Ascending aorta (tissue), 2 donors: ENCODE measurements at regions not wholly inside any gene's neighbourhood (a gene's known extent, or its start where the extent isn't known, plus 50 kb on each side); places are given as distances from the start of the nearest gene placed in this dataset.
"Not testable (repeated sequence)": the region's sequence is repeated elsewhere in the genome, so short reads cannot be mapped to it uniquely, and the experiment has no call there.

Experiments
- DNase-seq, 2 donors: peaks; one replicate each; pipeline ENCODE4 v3.0.0-alpha.2; 2019; ENCODE audit warnings: low spot score in 2 of 2
- H3K27ac ChIP-seq, 2 donors: fragments of 200-600 bp; sonication (generic); one replicate each; pipeline ENCODE4 v1.5.1; 2016 to 2017; ENCODE audit warnings: mild to moderate bottlenecking in 1 of 2
- H3K27me3 ChIP-seq: fragments of 200-600 bp; sonication (generic); one replicate; pipeline ENCODE4 v1.5.1; 2017
- H3K36me3 ChIP-seq, 2 donors: fragments of 200-600 bp; sonication (generic); one replicate each; pipeline ENCODE4 v1.5.1; 2016
- H3K4me1 ChIP-seq, 2 donors: fragments of 200-600 bp; sonication (generic); one replicate each; pipeline ENCODE4 v1.5.1; 2016 to 2017; ENCODE audit warnings: mild to moderate bottlenecking in 1 of 2
- H3K4me3 ChIP-seq, 2 donors: fragments of 200-600 bp; sonication (generic); one replicate each; pipeline ENCODE4 v1.5.1; 2016 to 2017; ENCODE audit warnings: mild to moderate bottlenecking in 1 of 2
- H3K9me3 ChIP-seq, 2 donors: fragments of 200-600 bp; sonication (generic); one replicate each; pipeline ENCODE4 v1.5.1; 2016
- intact Hi-C: fragments of 100-400 bp; cut with DNase I; formaldehyde crosslinking; loops from one replicate; pipeline ENCODE4 v1.15.1; 2023
- TF ChIP-seq, protein P1 (sequence below), 3 experiments: fragments of 200-600 bp in 2 of 3; fragments of 450-650 bp in 1 of 3; sonication (generic) in 2 of 3; IDR thresholded peaks; one replicate each; pipeline ENCODE4 v1.5.1; 2016 to 2019; ENCODE audit warnings: antibody characterized with exemption in 3 of 3, mild to moderate bottlenecking in 1 of 3, moderate library complexity in 1 of 3

GRCh38 chr11:49851511-49851910, 100.7 kb upstream of the OR4C13 start:
- TF ChIP-seq, protein P1, sequence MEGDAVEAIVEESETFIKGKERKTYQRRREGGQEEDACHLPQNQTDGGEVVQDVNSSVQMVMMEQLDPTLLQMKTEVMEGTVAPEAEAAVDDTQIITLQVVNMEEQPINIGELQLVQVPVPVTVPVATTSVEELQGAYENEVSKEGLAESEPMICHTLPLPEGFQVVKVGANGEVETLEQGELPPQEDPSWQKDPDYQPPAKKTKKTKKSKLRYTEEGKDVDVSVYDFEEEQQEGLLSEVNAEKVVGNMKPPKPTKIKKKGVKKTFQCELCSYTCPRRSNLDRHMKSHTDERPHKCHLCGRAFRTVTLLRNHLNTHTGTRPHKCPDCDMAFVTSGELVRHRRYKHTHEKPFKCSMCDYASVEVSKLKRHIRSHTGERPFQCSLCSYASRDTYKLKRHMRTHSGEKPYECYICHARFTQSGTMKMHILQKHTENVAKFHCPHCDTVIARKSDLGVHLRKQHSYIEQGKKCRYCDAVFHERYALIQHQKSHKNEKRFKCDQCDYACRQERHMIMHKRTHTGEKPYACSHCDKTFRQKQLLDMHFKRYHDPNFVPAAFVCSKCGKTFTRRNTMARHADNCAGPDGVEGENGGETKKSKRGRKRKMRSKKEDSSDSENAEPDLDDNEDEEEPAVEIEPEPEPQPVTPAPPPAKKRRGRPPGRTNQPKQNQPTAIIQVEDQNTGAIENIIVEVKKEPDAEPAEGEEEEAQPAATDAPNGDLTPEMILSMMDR (IDR thresholded peaks at IDR 0.05) = no peak
- Histone ChIP-seq H3K36me3 (no peaks in the 10 kb centered on the region), H3K4me1 (no peaks in the 10 kb centered on the region), H3K27me3 (no peaks in the 10 kb centered on the region), H3K4me3 (no peak overlapping the region), H3K27ac (no peak overlapping the region), H3K9me3 (no peaks in the 10 kb centered on the region)
- no peak for DNase-seq
- intact Hi-C loops = no loop called here

DNA sequence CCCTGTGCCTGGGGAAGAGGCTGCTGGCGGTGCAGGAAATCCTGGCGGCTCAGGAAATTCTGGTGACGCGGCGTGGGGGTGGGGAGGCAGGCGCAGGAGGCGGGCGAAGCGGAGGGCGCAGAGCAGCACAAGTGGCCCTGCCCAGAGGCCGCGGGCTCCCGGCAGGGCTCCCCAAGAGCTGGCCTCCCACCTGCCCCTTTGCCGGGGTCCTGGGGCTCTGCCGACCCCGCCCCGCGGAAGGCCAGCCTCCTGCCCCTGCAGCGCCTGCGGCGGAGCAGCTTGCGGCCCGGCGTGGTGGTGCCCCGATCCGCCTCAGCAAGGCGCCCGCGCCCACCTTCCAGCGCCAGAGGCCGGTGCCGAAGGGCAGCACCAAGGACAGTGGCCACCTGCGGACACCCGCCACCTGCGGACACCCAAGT, 100.2 kb upstream of the OR4C13 start:
- DNase-seq = no peak
- intact Hi-C loops = no loop called here

GRCh38 chr11:49888875-49889274, 63.3 kb upstream of the OR4C13 start:
- intact Hi-C loops, H3K36me3 ChIP-seq, H3K4me3 ChIP-seq, H3K9me3 ChIP-seq, H3K27ac ChIP-seq, H3K27me3 ChIP-seq, H3K4me1 ChIP-seq, DNase-seq: not testable (repeated sequence)

More for the DNA sequence above, 100.2 kb upstream of the OR4C13 start:
- Histone ChIP-seq H3K4me1 (no peaks in the 10 kb centered on the region), H3K4me3 (no peak overlapping the region), H3K27ac (no peak overlapping the region), H3K27me3 (no peaks in the 10 kb centered on the region), H3K36me3 (no peaks in the 10 kb centered on the region), H3K9me3 (no peaks in the 10 kb centered on the region)
- TF ChIP-seq, protein P1 (IDR thresholded peaks at IDR 0.05) = no peak

DNA sequence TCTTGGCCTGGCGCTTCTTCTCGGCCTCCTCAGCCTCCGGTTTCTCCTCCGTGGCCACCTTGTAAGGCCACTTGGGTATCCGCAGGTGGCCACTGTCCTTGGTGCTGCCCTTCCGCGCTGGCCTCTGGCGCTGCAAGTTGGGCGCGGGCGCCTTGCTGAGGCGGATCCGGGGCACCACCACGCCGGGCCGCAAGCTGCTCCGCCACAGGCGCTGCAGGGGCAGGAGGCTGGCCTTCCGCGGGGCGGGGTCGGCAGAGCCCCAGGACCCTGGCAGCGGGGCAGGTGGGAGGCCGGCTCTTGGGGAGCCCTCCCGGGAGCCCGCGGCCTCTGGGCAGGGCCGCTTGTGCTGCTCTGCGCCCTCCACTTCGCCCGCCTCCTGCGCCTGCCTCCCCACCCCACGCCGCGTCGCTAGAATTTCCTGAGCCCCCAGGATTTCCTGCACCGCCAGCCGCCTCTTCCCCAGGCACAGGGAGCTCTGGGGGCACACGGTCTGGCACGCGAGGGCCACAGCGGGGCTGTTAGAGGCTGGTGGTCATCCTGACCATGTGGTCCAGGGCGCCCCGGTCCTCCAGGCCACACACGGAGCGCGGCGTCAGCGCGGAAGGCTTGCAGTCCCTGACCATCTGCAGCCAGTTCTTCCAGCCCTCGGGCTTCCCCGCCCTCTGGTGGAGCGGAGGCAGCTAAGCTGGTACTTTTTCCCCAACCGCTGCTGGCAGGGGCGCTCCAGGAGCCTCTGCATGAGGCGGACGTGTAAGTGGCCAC, 60.1 kb upstream of the OR4C13 start:
- H3K27ac ChIP-seq, intact Hi-C loops, H3K4me3 ChIP-seq, H3K27me3 ChIP-seq, H3K4me1 ChIP-seq, DNase-seq, H3K36me3 ChIP-seq, H3K9me3 ChIP-seq: not testable (repeated sequence)

GRCh38 chr11:49893442-49893841, 58.7 kb upstream of the OR4C13 start:
- H3K4me1 ChIP-seq, H3K27me3 ChIP-seq, intact Hi-C loops, H3K27ac ChIP-seq, H3K36me3 ChIP-seq, H3K4me3 ChIP-seq, DNase-seq, H3K9me3 ChIP-seq: not testable (repeated sequence)
